Dendritic cell treated with granulocyte-macrophage colony-stimulating factor and Interleukin-4, amounts not matched to agents 40 ng/mL and 50 ng/mL, for 4 days (primary cell): ENCODE measurements at regions not wholly inside any gene's neighbourhood (a gene's known extent, or its start where the extent isn't known, plus 50 kb on each side); places are given as distances from the start of the nearest gene placed in this dataset.
A peak's percentile ranks its signal among the peaks of the same experiment; 100 is the strongest.
"Not testable (repeated sequence)": the region's sequence is repeated elsewhere in the genome, so short reads cannot be mapped to it uniquely, and the experiment has no call there.

ENCODE experiments used
- H3K27ac Mint-ChIP-seq: one replicate; pipeline ENCODE4 v1.8.0; 2022; ENCODE audit warnings: mild to moderate bottlenecking, mixed read lengths
- H3K27me3 Mint-ChIP-seq: one replicate; pipeline ENCODE4 v1.8.0; 2022; ENCODE audit warnings: mild to moderate bottlenecking, mixed read lengths
- H3K36me3 Mint-ChIP-seq: one replicate; pipeline ENCODE4 v1.8.0; 2022; ENCODE audit warnings: low read depth, mixed read lengths
- H3K4me1 Mint-ChIP-seq: one replicate; pipeline ENCODE4 v1.8.0; 2022; ENCODE audit warnings: low read depth, mixed read lengths
- H3K4me3 Mint-ChIP-seq: one replicate; pipeline ENCODE4 v1.8.0; 2022; ENCODE audit warnings: mild to moderate bottlenecking, moderate library complexity, mixed read lengths
- H3K9me3 Mint-ChIP-seq: one replicate; pipeline ENCODE4 v1.8.0; 2022; ENCODE audit warnings: mixed read lengths
- intact Hi-C: fragments of 100-400 bp; cut with micrococcal nuclease; formaldehyde crosslinking; loops from one replicate; pipeline ENCODE4 v1.15.0; 2022

- Mint-ChIP-seq H3K27ac (no peak overlapping the region), H3K4me3 (no peak overlapping the region), H3K36me3 (no peaks in the 10 kb centered on the region), H3K9me3 (peaks cover 8% of the 10 kb centered on the region), H3K4me1 (peaks cover 9% of the 10 kb centered on the region), H3K27me3 (no peaks in the 10 kb centered on the region)
- intact Hi-C loops: no loop called here
Measured at GRCh38 chr1:201637282-201638079, 98.6 kb downstream of the NAV1 start.

- H3K9me3 Mint-ChIP-seq: peaks cover 17% of the 10 kb centered on the region
- H3K4me3 Mint-ChIP-seq: no peak overlapping the region
- no peaks in the 10 kb centered on the region for H3K4me1 Mint-ChIP-seq
- no peak overlapping the region for H3K27ac Mint-ChIP-seq
- intact Hi-C loops: no loop called here
- no peaks in the 10 kb centered on the region for H3K36me3 Mint-ChIP-seq
- H3K27me3 Mint-ChIP-seq: no peaks in the 10 kb centered on the region
Measured at GRCh38 chr1:201639391-201639790, 100.5 kb downstream of the NAV1 start.

- H3K4me3 Mint-ChIP-seq: no peak overlapping the region
- H3K36me3 Mint-ChIP-seq: no peaks in the 10 kb centered on the region
- no peaks in the 10 kb centered on the region for H3K27me3 Mint-ChIP-seq
- H3K9me3 Mint-ChIP-seq: peaks cover 17% of the 10 kb centered on the region
- no peak overlapping the region for H3K27ac Mint-ChIP-seq
- intact Hi-C loops: no loop called here
- no peaks in the 10 kb centered on the region for H3K4me1 Mint-ChIP-seq
Measured at GRCh38 chr1:201639826-201640225, 100.9 kb downstream of the NAV1 start.

- no peak overlapping the region for H3K27ac Mint-ChIP-seq
- H3K4me1 Mint-ChIP-seq: no peaks in the 10 kb centered on the region
- H3K9me3 Mint-ChIP-seq: peaks cover 17% of the 10 kb centered on the region
- H3K27me3 Mint-ChIP-seq: no peaks in the 10 kb centered on the region
- H3K4me3 Mint-ChIP-seq: no peak overlapping the region
- H3K36me3 Mint-ChIP-seq: no peaks in the 10 kb centered on the region
- intact Hi-C loops: no loop called here
Measured at GRCh38 chr1:201640624-201641023, 101.7 kb downstream of the NAV1 start.

GRCh38 chr1:201641524-201642253 lies 102.8 kb downstream of the NAV1 start:
- Mint-ChIP-seq H3K27ac (no peak overlapping the region), H3K4me3 (no peak overlapping the region), H3K27me3 (peaks cover 2% of the 10 kb centered on the region), H3K9me3 (peaks cover 17% of the 10 kb centered on the region), H3K36me3 (no peaks in the 10 kb centered on the region), H3K4me1 (no peaks in the 10 kb centered on the region)
- intact Hi-C loops: no loop called here

- Mint-ChIP-seq H3K4me3 (no peak overlapping the region), H3K36me3 (no peaks in the 10 kb centered on the region), H3K27me3 (peaks cover 22% of the 10 kb centered on the region), H3K27ac (no peak overlapping the region), H3K9me3 (peaks cover 17% of the 10 kb centered on the region), H3K4me1 (peaks cover 8% of the 10 kb centered on the region)
- intact Hi-C loops: no loop called here
Measured at GRCh38 chr1:201643835-201644104, 104.8 kb downstream of the NAV1 start.

- intact Hi-C loops: no loop called here
- Mint-ChIP-seq H3K36me3 (no peaks in the 10 kb centered on the region), H3K9me3 (peaks cover 17% of the 10 kb centered on the region), H3K27ac (no peak overlapping the region), H3K4me3 (no peak overlapping the region), H3K27me3 (peaks cover 25% of the 10 kb centered on the region), H3K4me1 (peaks cover 8% of the 10 kb centered on the region)
Measured at GRCh38 chr1:201644197-201644596, 105.3 kb downstream of the NAV1 start.

- intact Hi-C loops, H3K4me3 Mint-ChIP-seq, H3K36me3 Mint-ChIP-seq, H3K27ac Mint-ChIP-seq: not testable (repeated sequence)
- Mint-ChIP-seq H3K4me1 (peaks cover 12% of the 10 kb centered on the region), H3K9me3 (peaks cover 17% of the 10 kb centered on the region), H3K27me3 (peaks cover 32% of the 10 kb centered on the region)
Measured at GRCh38 chr1:201645000-201645399, 106.1 kb downstream of the NAV1 start.

GRCh38 chr1:201645956-201646355 lies 107.0 kb downstream of the NAV1 start:
- intact Hi-C loops: no loop called here
- no peaks in the 10 kb centered on the region for H3K36me3 Mint-ChIP-seq
- peaks cover 42% of the 10 kb centered on the region for H3K27me3 Mint-ChIP-seq
- peaks cover 17% of the 10 kb centered on the region for H3K9me3 Mint-ChIP-seq
- H3K4me1 Mint-ChIP-seq: peaks cover 18% of the 10 kb centered on the region
- no peak overlapping the region for H3K4me3 Mint-ChIP-seq
- H3K27ac Mint-ChIP-seq: no peak overlapping the region

- Mint-ChIP-seq H3K9me3 (peaks cover 17% of the 10 kb centered on the region), H3K4me1 (peaks cover 18% of the 10 kb centered on the region), H3K4me3 (no peak overlapping the region), H3K27me3 (peaks cover 47% of the 10 kb centered on the region), H3K36me3 (no peaks in the 10 kb centered on the region), H3K27ac (no peak overlapping the region)
- intact Hi-C loops: no loop called here
Measured at GRCh38 chr1:201646411-201647022, 107.6 kb downstream of the NAV1 start.

- H3K27ac Mint-ChIP-seq: no peak overlapping the region
- no peak overlapping the region for H3K4me3 Mint-ChIP-seq
- H3K4me1 Mint-ChIP-seq: peaks cover 18% of the 10 kb centered on the region
- intact Hi-C loops: no loop called here
- H3K9me3 Mint-ChIP-seq: peaks cover 13% of the 10 kb centered on the region
- no peaks in the 10 kb centered on the region for H3K36me3 Mint-ChIP-seq
- peaks cover 51% of the 10 kb centered on the region for H3K27me3 Mint-ChIP-seq
Measured at GRCh38 chr1:201647094-201647493, 108.2 kb downstream of the NAV1 start.

GRCh38 chr1:201647722-201648065 lies 108.8 kb downstream of the NAV1 start:
- H3K9me3 Mint-ChIP-seq: peaks cover 7% of the 10 kb centered on the region
- no peaks in the 10 kb centered on the region for H3K36me3 Mint-ChIP-seq
- no peak overlapping the region for H3K27ac Mint-ChIP-seq
- no peak overlapping the region for H3K4me3 Mint-ChIP-seq
- intact Hi-C loops: no loop called here
- H3K4me1 Mint-ChIP-seq: peaks cover 18% of the 10 kb centered on the region
- peaks cover 51% of the 10 kb centered on the region for H3K27me3 Mint-ChIP-seq

GRCh38 chr1:201648066-201648906 lies 109.4 kb downstream of the NAV1 start:
- intact Hi-C loops: no loop called here
- Mint-ChIP-seq H3K27ac (no peak overlapping the region), H3K4me3 (peak overlapping the region; percentile 68), H3K27me3 (peaks cover 51% of the 10 kb centered on the region), H3K36me3 (no peaks in the 10 kb centered on the region), H3K4me1 (peaks cover 18% of the 10 kb centered on the region), H3K9me3 (peaks cover 1% of the 10 kb centered on the region)
